Astrocyte of the spinal cord (primary cell): ENCODE measurements at regions not wholly inside any gene's neighbourhood (a gene's known extent, or its start where the extent isn't known, plus 50 kb on each side); places are given as distances from the start of the nearest gene placed in this dataset.

ENCODE experiments used
- DNase-seq: peaks from one replicate; pipeline ENCODE4 v3.0.0; 2011; ENCODE audit warnings: low read depth, low spot score
- H3K4me3 ChIP-seq: 2 replicates; pipeline ENCODE4 v1.5.1; 2011; ENCODE audit warnings: low read depth, mild to moderate bottlenecking, low read length, moderate library complexity
- in situ Hi-C: cut with HindIII; loops from 2 replicates; pipeline ENCODE4 v1.10.0; 2017; ENCODE audit warnings: low sequenced_read_pairs
- TF ChIP-seq, protein P1 (sequence below): IDR thresholded peaks from 2 replicates; pipeline ENCODE4 v1.5.1; 2012; ENCODE audit warnings: low read depth, mild to moderate bottlenecking, low read length, inconsistent platforms

DNA sequence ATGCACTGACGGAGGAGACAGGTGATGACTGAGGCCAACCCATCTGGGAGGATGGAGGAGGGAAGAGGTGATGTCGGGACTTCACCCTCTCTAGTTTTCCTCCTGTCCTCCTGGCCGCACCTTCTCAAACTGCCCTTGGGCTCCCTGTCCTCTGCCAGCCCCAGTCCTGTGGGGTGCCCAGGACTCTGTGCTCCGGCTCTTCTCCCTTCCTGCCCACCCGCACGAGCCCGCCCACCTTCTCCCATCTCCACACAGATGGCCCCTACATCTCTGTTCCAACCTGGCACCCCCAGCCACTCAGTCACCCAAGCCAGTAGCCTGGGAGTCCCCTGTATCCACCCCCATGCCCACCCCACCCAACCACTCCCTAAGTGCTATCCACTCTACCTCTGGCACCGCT is 206.7 kb upstream of the LINGO1 start:
- H3K4me3 ChIP-seq: no peak overlapping the region
- TF ChIP-seq, protein P1, sequence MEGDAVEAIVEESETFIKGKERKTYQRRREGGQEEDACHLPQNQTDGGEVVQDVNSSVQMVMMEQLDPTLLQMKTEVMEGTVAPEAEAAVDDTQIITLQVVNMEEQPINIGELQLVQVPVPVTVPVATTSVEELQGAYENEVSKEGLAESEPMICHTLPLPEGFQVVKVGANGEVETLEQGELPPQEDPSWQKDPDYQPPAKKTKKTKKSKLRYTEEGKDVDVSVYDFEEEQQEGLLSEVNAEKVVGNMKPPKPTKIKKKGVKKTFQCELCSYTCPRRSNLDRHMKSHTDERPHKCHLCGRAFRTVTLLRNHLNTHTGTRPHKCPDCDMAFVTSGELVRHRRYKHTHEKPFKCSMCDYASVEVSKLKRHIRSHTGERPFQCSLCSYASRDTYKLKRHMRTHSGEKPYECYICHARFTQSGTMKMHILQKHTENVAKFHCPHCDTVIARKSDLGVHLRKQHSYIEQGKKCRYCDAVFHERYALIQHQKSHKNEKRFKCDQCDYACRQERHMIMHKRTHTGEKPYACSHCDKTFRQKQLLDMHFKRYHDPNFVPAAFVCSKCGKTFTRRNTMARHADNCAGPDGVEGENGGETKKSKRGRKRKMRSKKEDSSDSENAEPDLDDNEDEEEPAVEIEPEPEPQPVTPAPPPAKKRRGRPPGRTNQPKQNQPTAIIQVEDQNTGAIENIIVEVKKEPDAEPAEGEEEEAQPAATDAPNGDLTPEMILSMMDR: no peak
- DNase-seq: no peak
- in situ Hi-C loops: no loop called here

DNA sequence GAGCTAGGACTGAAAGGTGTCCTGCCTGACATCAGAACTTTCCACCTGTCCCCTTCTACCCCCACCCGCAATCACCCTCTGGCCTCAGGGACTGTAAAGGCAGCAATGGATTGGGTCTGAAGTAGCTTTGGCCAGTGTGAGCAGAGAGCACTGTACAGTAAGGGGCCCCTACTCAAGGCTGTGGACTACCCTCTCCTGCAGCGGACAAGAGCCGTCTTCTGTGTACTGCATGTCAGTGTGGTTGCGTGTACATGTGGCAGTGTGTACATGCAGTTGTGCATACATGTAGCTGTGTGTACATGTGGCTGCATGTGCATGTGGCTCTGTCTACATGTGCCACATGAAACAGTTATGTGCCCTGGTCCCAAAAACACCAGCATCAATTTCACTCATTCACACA is 205.9 kb upstream of the LINGO1 start:
- H3K4me3 ChIP-seq: no peak overlapping the region
- TF ChIP-seq, protein P1: no peak
- in situ Hi-C loops: no loop called here
- no peak for DNase-seq

DNA sequence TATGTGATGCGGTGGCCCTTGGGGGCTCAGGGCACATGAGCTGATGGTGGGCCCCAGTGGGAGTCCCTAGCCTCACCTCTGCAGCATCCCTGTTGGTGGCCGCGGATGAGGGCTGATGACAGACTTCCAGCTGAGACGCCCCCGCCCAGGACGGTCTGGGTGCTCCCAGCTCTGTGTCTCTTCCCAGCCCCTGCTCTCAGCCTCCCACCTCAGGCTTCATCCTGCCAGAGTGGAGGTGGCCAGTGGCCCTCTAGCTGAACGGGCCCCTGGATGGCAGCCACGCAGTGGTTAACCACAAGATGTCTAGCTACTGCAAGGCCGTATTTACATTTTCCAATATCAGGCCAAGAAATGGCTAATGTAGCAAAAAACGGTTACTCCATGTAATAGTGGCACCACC is 205.3 kb upstream of the LINGO1 start:
- peak; percentile 24 for DNase-seq
- TF ChIP-seq, protein P1: no peak
- in situ Hi-C loops: no loop called here
- H3K4me3 ChIP-seq: no peak overlapping the region

DNA sequence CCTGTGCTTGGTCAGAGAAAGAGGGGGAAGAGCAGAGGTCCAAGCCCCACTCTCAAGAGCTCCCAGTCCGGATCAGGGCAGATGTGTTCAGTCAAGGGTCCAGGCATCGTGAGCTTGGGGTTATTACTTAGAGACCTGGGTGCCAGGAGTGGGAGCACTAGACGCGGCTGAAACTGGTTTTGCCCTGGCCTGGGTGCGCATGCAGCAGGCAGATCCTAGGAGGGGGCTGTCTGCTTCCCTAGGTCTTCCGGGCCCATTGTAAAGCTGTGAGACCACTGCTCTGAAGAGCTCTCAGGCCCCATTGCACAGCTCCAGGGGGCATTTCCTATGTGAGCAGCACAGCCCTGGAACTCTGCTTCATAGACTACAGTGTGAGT is 204.9 kb upstream of the LINGO1 start:
- in situ Hi-C loops: no loop called here
- no peak for DNase-seq
- H3K4me3 ChIP-seq: no peak overlapping the region
- TF ChIP-seq, protein P1: no peak

DNA sequence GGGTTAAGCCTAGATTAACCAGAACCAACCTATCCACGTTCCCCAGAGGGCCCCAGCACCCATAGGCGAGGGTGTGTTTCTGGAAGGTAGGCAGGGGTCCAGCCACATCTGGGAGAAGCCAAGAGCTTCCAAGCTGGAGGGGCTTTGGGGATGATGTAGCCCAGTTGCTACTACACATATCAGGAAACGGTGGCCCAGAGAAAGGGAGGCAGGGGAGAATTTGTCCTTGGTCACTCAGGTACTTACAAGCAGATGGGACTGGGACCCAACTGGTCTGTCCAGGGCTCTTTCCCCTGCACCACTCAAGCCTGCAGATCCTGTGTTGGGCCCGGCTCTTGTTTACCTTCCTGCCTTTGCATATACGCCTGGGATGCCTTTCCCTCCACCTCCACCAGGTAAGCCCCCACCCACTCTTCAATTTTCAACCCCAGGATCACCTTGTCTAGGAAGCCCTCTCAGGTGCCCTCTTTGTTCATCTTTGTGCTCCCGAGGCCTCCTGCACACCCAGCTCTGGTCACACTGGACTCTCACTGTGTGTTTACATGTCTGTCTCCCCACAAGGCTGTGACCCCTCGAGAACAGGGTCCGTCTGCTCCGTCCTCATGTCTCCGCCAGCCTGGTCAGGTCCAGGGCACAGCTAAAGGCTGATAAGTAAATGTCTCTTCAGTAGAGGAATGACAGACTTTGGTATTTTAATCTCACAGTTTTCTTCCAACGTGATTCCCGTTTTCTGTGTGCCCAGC is 204.4 kb upstream of the LINGO1 start:
- no peak overlapping the region for H3K4me3 ChIP-seq
- in situ Hi-C loops: no loop called here
- TF ChIP-seq, protein P1: no peak
- no peak for DNase-seq

DNA sequence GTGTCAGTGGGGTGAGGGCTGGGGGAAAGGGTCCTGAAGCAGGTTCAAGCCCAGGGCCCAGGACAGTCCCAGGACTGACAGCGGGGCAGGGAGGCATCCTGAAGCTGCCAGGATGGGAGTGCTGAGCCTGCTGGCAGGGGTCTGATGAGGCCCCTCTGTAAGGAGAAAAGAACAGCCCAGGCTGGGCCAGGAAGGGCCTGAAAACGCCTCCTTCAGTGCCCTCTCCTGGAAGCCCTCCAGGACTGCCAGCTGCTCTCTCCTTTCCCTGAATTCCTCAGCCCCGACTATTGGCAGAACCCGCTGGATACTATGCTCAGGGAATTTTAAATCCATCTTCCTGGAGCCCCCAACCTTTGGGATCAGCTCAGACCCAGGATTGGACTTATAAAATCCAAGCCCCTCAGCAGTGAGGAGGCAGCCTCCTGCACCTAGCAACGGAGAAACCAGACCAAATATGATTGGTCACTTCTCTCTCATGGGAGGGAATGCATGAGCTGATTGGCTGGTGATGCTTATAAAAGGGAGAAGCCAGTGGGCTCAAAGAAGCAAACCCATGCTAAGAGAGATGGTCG is 203.5 kb upstream of the LINGO1 start:
- no peak overlapping the region for H3K4me3 ChIP-seq
- TF ChIP-seq, protein P1: no peak
- in situ Hi-C loops: no loop called here
- peak; percentile 22 for DNase-seq
